ENCODE measurements at regions not wholly inside any gene's neighbourhood (a gene's known extent, or its start where the extent isn't known, plus 50 kb on each side); places are given as distances from the start of the nearest gene placed in this dataset.
A peak's percentile ranks its signal among the peaks of the same experiment; 100 is the strongest.
"Not testable (repeated sequence)": the region's sequence is repeated elsewhere in the genome, so short reads cannot be mapped to it uniquely, and the experiment has no call there.

GRCh38 chr1:121483234-121483633 is 298.5 kb downstream of the SRGAP2C start:
- H3K4me1 Mint-ChIP-seq (ENCODE audit: low read depth) = peaks cover 30% of the 10 kb centered on the region
- DNase-seq (ENCODE audit: low spot score) = no peak
- peaks cover 48% of the 10 kb centered on the region for H3K9me3 Mint-ChIP-seq
- intact Hi-C loops (cut with micrococcal nuclease) = loop anchor here (1.0 kb wide), 2 partner anchors 12 to 32 kb away; no protein-coding TSS in a partner anchor
- no peak overlapping the region for H3K27ac Mint-ChIP-seq
- H3K36me3 Mint-ChIP-seq (ENCODE audit: low read depth) = peaks cover 44% of the 10 kb centered on the region
- H3K27me3 Mint-ChIP-seq (ENCODE audit: low read depth) = no peaks in the 10 kb centered on the region
- H3K4me3 Mint-ChIP-seq (ENCODE audit: low read depth) = no peak overlapping the region

- H3K27ac Mint-ChIP-seq = peak overlapping the region; percentile 60
- no peak overlapping the region for H3K4me3 Mint-ChIP-seq (ENCODE audit: low read depth)
- no peak for DNase-seq (ENCODE audit: low spot score)
- peaks cover 29% of the 10 kb centered on the region for H3K4me1 Mint-ChIP-seq (ENCODE audit: low read depth)
- intact Hi-C loops (cut with micrococcal nuclease) = loop anchor here (1.0 kb wide), 2 partner anchors 13 to 31 kb away; no protein-coding TSS in a partner anchor
- H3K27me3 Mint-ChIP-seq (ENCODE audit: low read depth) = no peaks in the 10 kb centered on the region
- peaks cover 43% of the 10 kb centered on the region for H3K9me3 Mint-ChIP-seq
- H3K36me3 Mint-ChIP-seq (ENCODE audit: low read depth) = peaks cover 39% of the 10 kb centered on the region
These were observed 299.2 kb downstream of the SRGAP2C start for GRCh38 chr1:121483961-121484424.

- H3K4me3 Mint-ChIP-seq (ENCODE audit: low read depth); DNase-seq (ENCODE audit: low spot score); H3K27me3 Mint-ChIP-seq (ENCODE audit: low read depth); H3K4me1 Mint-ChIP-seq (ENCODE audit: low read depth); H3K36me3 Mint-ChIP-seq (ENCODE audit: low read depth); H3K27ac Mint-ChIP-seq; H3K9me3 Mint-ChIP-seq; intact Hi-C loops (cut with micrococcal nuclease): not testable (repeated sequence)
These were observed 310.0 kb downstream of the SRGAP2C start for GRCh38 chr1:121494796-121495195.

- intact Hi-C loops (cut with micrococcal nuclease); DNase-seq (ENCODE audit: low spot score): not testable (repeated sequence)
These were observed 326.7 kb downstream of the SRGAP2C start for GRCh38 chr1:121511455-121511854.

GRCh38 chr1:121511876-121512275 is 327.1 kb downstream of the SRGAP2C start:
- intact Hi-C loops (cut with micrococcal nuclease); H3K4me3 Mint-ChIP-seq (ENCODE audit: low read depth); DNase-seq (ENCODE audit: low spot score); H3K27me3 Mint-ChIP-seq (ENCODE audit: low read depth); H3K27ac Mint-ChIP-seq: not testable (repeated sequence)
- Mint-ChIP-seq H3K9me3 (peaks cover 74% of the 10 kb centered on the region), H3K4me1 (ENCODE audit: low read depth) (peaks cover 35% of the 10 kb centered on the region), H3K36me3 (ENCODE audit: low read depth) (peaks cover 71% of the 10 kb centered on the region)

More at GRCh38 chr1:121511455-121511854, 326.7 kb downstream of the SRGAP2C start:
- not testable (repeated sequence) for H3K4me3 Mint-ChIP-seq (ENCODE audit: low read depth); H3K27me3 Mint-ChIP-seq (ENCODE audit: low read depth); H3K27ac Mint-ChIP-seq
- H3K4me1 Mint-ChIP-seq (ENCODE audit: low read depth) = peaks cover 32% of the 10 kb centered on the region
- peaks cover 75% of the 10 kb centered on the region for H3K36me3 Mint-ChIP-seq (ENCODE audit: low read depth)
- H3K9me3 Mint-ChIP-seq = peaks cover 78% of the 10 kb centered on the region

GRCh38 chr1:121515235-121515634 is 330.5 kb downstream of the SRGAP2C start:
- H3K27me3 Mint-ChIP-seq (ENCODE audit: low read depth) = no peaks in the 10 kb centered on the region
- DNase-seq (ENCODE audit: low spot score) = no peak
- peaks cover 43% of the 10 kb centered on the region for H3K36me3 Mint-ChIP-seq (ENCODE audit: low read depth)
- H3K27ac Mint-ChIP-seq = no peak overlapping the region
- intact Hi-C loops (cut with micrococcal nuclease) = loop anchor here (1.0 to 5.0 kb wide), 2 partner anchors 32 to 73 kb away; no protein-coding TSS in a partner anchor
- no peak overlapping the region for H3K4me3 Mint-ChIP-seq (ENCODE audit: low read depth)
- peaks cover 60% of the 10 kb centered on the region for H3K4me1 Mint-ChIP-seq (ENCODE audit: low read depth)
- H3K9me3 Mint-ChIP-seq = peaks cover 41% of the 10 kb centered on the region

GRCh38 chr1:121516234-121516967 is 331.6 kb downstream of the SRGAP2C start:
- Mint-ChIP-seq H3K9me3 (peaks cover 30% of the 10 kb centered on the region), H3K4me1 (ENCODE audit: low read depth) (peaks cover 64% of the 10 kb centered on the region), H3K27ac (peak overlapping the region; percentile 93), H3K4me3 (ENCODE audit: low read depth) (peak overlapping the region; percentile 67), H3K27me3 (ENCODE audit: low read depth) (no peaks in the 10 kb centered on the region), H3K36me3 (ENCODE audit: low read depth) (peaks cover 32% of the 10 kb centered on the region)
- intact Hi-C loops (cut with micrococcal nuclease) = loop anchor here (1.0 to 5.0 kb wide), 2 partner anchors 58 to 74 kb away; no protein-coding TSS in a partner anchor
- peak; percentile 46 for DNase-seq (ENCODE audit: low spot score)

GRCh38 chr1:121517586-121518230 is 332.9 kb downstream of the SRGAP2C start:
- Mint-ChIP-seq H3K9me3 (peaks cover 17% of the 10 kb centered on the region), H3K27ac (peak overlapping the region; percentile 94), H3K4me3 (ENCODE audit: low read depth) (peak overlapping the region; percentile 94), H3K27me3 (ENCODE audit: low read depth) (no peaks in the 10 kb centered on the region), H3K4me1 (ENCODE audit: low read depth) (peaks cover 64% of the 10 kb centered on the region), H3K36me3 (ENCODE audit: low read depth) (peaks cover 26% of the 10 kb centered on the region)
- intact Hi-C loops (cut with micrococcal nuclease) = loop anchor here (2.0 to 5.0 kb wide), 3 partner anchors 39 to 75 kb away; no protein-coding TSS in a partner anchor
- no peak for DNase-seq (ENCODE audit: low spot score)

GRCh38 chr1:121518726-121519041 is 333.9 kb downstream of the SRGAP2C start:
- DNase-seq (ENCODE audit: low spot score) = no peak
- Mint-ChIP-seq H3K27ac (peak overlapping the region; percentile 94), H3K27me3 (ENCODE audit: low read depth) (no peaks in the 10 kb centered on the region), H3K4me3 (ENCODE audit: low read depth) (peak overlapping the region; percentile 94), H3K9me3 (peaks cover 17% of the 10 kb centered on the region), H3K4me1 (ENCODE audit: low read depth) (peaks cover 65% of the 10 kb centered on the region), H3K36me3 (ENCODE audit: low read depth) (peaks cover 27% of the 10 kb centered on the region)
- intact Hi-C loops (cut with micrococcal nuclease) = loop anchor here (2.0 to 5.0 kb wide), 3 partner anchors 40 to 76 kb away; no protein-coding TSS in a partner anchor

GRCh38 chr1:121519042-121519755 is 334.4 kb downstream of the SRGAP2C start:
- peak overlapping the region; percentile 94 for H3K27ac Mint-ChIP-seq
- peaks cover 13% of the 10 kb centered on the region for H3K9me3 Mint-ChIP-seq
- DNase-seq (ENCODE audit: low spot score) = peak; percentile 86
- intact Hi-C loops (cut with micrococcal nuclease) = loop anchor here (2.0 to 5.0 kb wide), 3 partner anchors 40 to 77 kb away; no protein-coding TSS in a partner anchor
- peak overlapping the region; percentile 94 for H3K4me3 Mint-ChIP-seq (ENCODE audit: low read depth)
- peaks cover 24% of the 10 kb centered on the region for H3K36me3 Mint-ChIP-seq (ENCODE audit: low read depth)
- peaks cover 63% of the 10 kb centered on the region for H3K4me1 Mint-ChIP-seq (ENCODE audit: low read depth)
- H3K27me3 Mint-ChIP-seq (ENCODE audit: low read depth) = no peaks in the 10 kb centered on the region

- H3K9me3 Mint-ChIP-seq; H3K27me3 Mint-ChIP-seq (ENCODE audit: low read depth); DNase-seq (ENCODE audit: low spot score): not testable (repeated sequence)
- Mint-ChIP-seq H3K27ac (peak overlapping the region; percentile 94), H3K4me3 (ENCODE audit: low read depth) (peak overlapping the region; percentile 94), H3K4me1 (ENCODE audit: low read depth) (peaks cover 58% of the 10 kb centered on the region), H3K36me3 (ENCODE audit: low read depth) (peaks cover 23% of the 10 kb centered on the region)
- intact Hi-C loops (cut with micrococcal nuclease) = loop anchor here (2.0 to 5.0 kb wide), 3 partner anchors 41 to 78 kb away; no protein-coding TSS in a partner anchor
These were observed 335.0 kb downstream of the SRGAP2C start for GRCh38 chr1:121519756-121520286.

GRCh38 chr1:121522061-121522759 is 337.4 kb downstream of the SRGAP2C start:
- H3K4me3 Mint-ChIP-seq (ENCODE audit: low read depth) = no peak overlapping the region
- H3K4me1 Mint-ChIP-seq (ENCODE audit: low read depth) = peaks cover 39% of the 10 kb centered on the region
- H3K27ac Mint-ChIP-seq = no peak overlapping the region

More at GRCh38 chr1:121522061-121522759, 337.4 kb downstream of the SRGAP2C start:
- intact Hi-C loops (cut with micrococcal nuclease) = no loop called here
- Mint-ChIP-seq H3K9me3 (no peaks in the 10 kb centered on the region), H3K27me3 (ENCODE audit: low read depth) (no peaks in the 10 kb centered on the region), H3K36me3 (ENCODE audit: low read depth) (peaks cover 17% of the 10 kb centered on the region)
- DNase-seq (ENCODE audit: low spot score) = no peak
